Neuronal stem cell (in vitro differentiated cells): ENCODE measurements at regions not wholly inside any gene's neighbourhood (a gene's known extent, or its start where the extent isn't known, plus 50 kb on each side); places are given as distances from the start of the nearest gene placed in this dataset.

Experiments
- DNase-seq: peaks from one replicate; pipeline ENCODE4 v3.0.0-alpha.2; 2013; ENCODE audit warnings: low spot score
- H2AFZ ChIP-seq: one replicate; pipeline ENCODE4 v1.6.1; 2013; ENCODE audit warnings: mild to moderate bottlenecking, low read length, inconsistent platforms
- H2AK5ac ChIP-seq: 2 replicates; pipeline ENCODE4 v1.6.1; 2013; ENCODE audit warnings: low read depth, mild to moderate bottlenecking, inconsistent platforms, low read length, moderate library complexity, mixed read lengths
- H2BK120ac ChIP-seq: 2 replicates; pipeline ENCODE4 v1.6.1; 2013; ENCODE audit warnings: low read depth, mild to moderate bottlenecking, inconsistent platforms, low read length, moderate library complexity, mixed read lengths
- H2BK12ac ChIP-seq: one replicate; pipeline ENCODE4 v1.6.1; 2013; ENCODE audit warnings: low read length, inconsistent platforms
- H2BK15ac ChIP-seq: 2 replicates; pipeline ENCODE4 v1.6.1; 2013; ENCODE audit warnings: mild to moderate bottlenecking, low read length, inconsistent platforms, mixed read lengths
- H2BK5ac ChIP-seq: one replicate; pipeline ENCODE4 v1.6.1; 2013; ENCODE audit warnings: inconsistent platforms, mild to moderate bottlenecking, low read length, moderate library complexity
- H3K14ac ChIP-seq: one replicate; pipeline ENCODE4 v1.6.1; 2013; ENCODE audit warnings: low read length, inconsistent platforms
- H3K18ac ChIP-seq: 2 replicates; pipeline ENCODE4 v1.6.1; 2013; ENCODE audit warnings: low read length, inconsistent platforms
- H3K23ac ChIP-seq: 2 replicates; pipeline ENCODE4 v1.6.1; 2013; ENCODE audit warnings: low read depth, mild to moderate bottlenecking, mixed read lengths, low read length, inconsistent platforms; ENCODE audit not compliant: poor library complexity
- H3K27ac ChIP-seq: replicated peaks from 3 replicates; pipeline ENCODE4 v1.5.1; 2013; ENCODE audit warnings: low read length, inconsistent platforms
- H3K27me3 ChIP-seq, 3 experiments: 2 replicates each; pipeline ENCODE4 v1.6.1; 2013; ENCODE audit warnings: low read length in 3 of 3, mild to moderate bottlenecking in 2 of 3, inconsistent platforms in 1 of 3, low read depth in 1 of 3, mixed read lengths in 1 of 3, moderate library complexity in 1 of 3; ENCODE audit not compliant: control insufficient read depth in 3 of 3, insufficient read depth in 3 of 3
- H3K36me3 ChIP-seq, 2 donors: replicated peaks in 1 of 2; 2 replicates each; pipeline ENCODE4 v1.6.1; 2013; ENCODE audit warnings: low read length in 2 of 2; ENCODE audit not compliant: control insufficient read depth in 2 of 2, insufficient read depth in 2 of 2
- H3K4ac ChIP-seq: 2 replicates; pipeline ENCODE4 v1.6.1; 2013; ENCODE audit warnings: inconsistent platforms, mild to moderate bottlenecking, low read length, moderate library complexity
- H3K4me1 ChIP-seq, 2 donors: 1 replicate in 1 of 2; 2 replicates in 1 of 2; pipeline ENCODE4 v1.6.1; 2013; ENCODE audit warnings: low read length in 2 of 2, low read depth in 1 of 2; ENCODE audit not compliant: control insufficient read depth in 2 of 2, insufficient read depth in 1 of 2
- H3K4me2 ChIP-seq: one replicate; pipeline ENCODE4 v1.6.1; 2013; ENCODE audit warnings: mild to moderate bottlenecking, low read length, inconsistent platforms; ENCODE audit not compliant: insufficient read depth, poor library complexity, severe bottlenecking
- H3K4me3 ChIP-seq, 2 donors: 2 replicates each; pipeline ENCODE4 v1.5.1; 2013; ENCODE audit warnings: low read length in 2 of 2, mild to moderate bottlenecking in 2 of 2, inconsistent platforms in 1 of 2, moderate library complexity in 1 of 2
- H3K79me1 ChIP-seq: one replicate; pipeline ENCODE4 v1.6.1; 2013; ENCODE audit warnings: low read depth, mild to moderate bottlenecking, inconsistent platforms, low read length, moderate library complexity
- H3K9ac ChIP-seq: one replicate; pipeline ENCODE4 v1.6.1; 2013; ENCODE audit warnings: mild to moderate bottlenecking, low read depth, low read length, inconsistent platforms; ENCODE audit not compliant: poor library complexity
- H3K9me3 ChIP-seq, 2 donors: replicated peaks in 1 of 2; 2 replicates each; pipeline versions ENCODE3 to v1.6.1; 2013; ENCODE audit warnings: low read length in 2 of 2, mild to moderate bottlenecking in 2 of 2, inconsistent platforms in 1 of 2, low read depth in 1 of 2, mixed read lengths in 1 of 2, moderate library complexity in 1 of 2; ENCODE audit not compliant: control insufficient read depth in 2 of 2, insufficient read depth in 1 of 2
- H4K8ac ChIP-seq: one replicate; pipeline ENCODE4 v1.6.1; 2013; ENCODE audit warnings: low read depth, mild to moderate bottlenecking, inconsistent platforms, low read length, moderate library complexity
- H4K91ac ChIP-seq: one replicate; pipeline ENCODE4 v1.6.1; 2013; ENCODE audit warnings: low read length, low read depth, mild to moderate bottlenecking, inconsistent platforms; ENCODE audit not compliant: poor library complexity
- WGBS, 2 donors: extraction: QIAGEN DNeasy Blood & Tissue Kit; methylation state at CpG; one replicate each; pipeline ENCODE4 v1.1.7; 2013; ENCODE audit warnings: missing lambda C conversion rate in 2 of 2, mixed read lengths in 1 of 2; ENCODE audit not compliant: insufficient read length in 2 of 2, insufficient replicate concordance in 1 of 2; ENCODE audit errors: extremely low coverage in 2 of 2; 5-methylcytosine and 5-hydroxymethylcytosine counted together

DNA sequence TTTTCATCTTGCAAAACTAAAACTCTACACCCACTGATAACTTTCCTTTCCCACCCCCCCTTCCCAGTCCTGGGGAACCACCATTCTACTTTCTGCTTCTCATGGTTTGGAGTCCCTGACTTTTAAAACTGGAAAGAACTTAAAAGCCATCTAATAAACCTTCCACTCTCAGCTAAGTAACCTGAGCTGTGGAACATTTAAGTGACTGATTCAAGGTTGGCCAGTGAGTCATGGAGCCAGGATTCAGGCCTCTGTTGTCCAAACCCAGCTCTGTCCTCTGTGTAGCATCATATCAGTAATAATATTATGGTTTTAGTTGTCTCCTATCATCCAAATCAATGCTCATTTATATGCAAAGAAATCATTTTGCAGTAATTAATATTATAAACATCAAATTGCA, 176.0 kb upstream of the NT5E start:
- Histone ChIP-seq H3K36me3 (no peaks in the 10 kb centered on the region), H3K27me3 (no peaks in the 10 kb centered on the region), H3K4me2 (no peak overlapping the region), H3K9me3 (no peaks in the 10 kb centered on the region), H3K9ac (no peak overlapping the region), H3K4me3 (no peak overlapping the region), H2BK120ac (no peak overlapping the region), H4K8ac (no peak overlapping the region), H2BK5ac (no peak overlapping the region), H3K18ac (no peak overlapping the region), H3K27ac (no peak overlapping the region), H3K23ac (no peak overlapping the region), H3K4ac (no peak overlapping the region), H3K4me1 (peaks cover 0 to 2% of the 10 kb centered on the region in 2 donors), H4K91ac (no peak overlapping the region), H3K14ac (no peak overlapping the region), H2AK5ac (no peak overlapping the region), H2BK15ac (no peak overlapping the region), H2BK12ac (no peak overlapping the region), H2AFZ (no peak overlapping the region), H3K79me1 (no peaks in the 10 kb centered on the region)
- no peak for DNase-seq

DNA sequence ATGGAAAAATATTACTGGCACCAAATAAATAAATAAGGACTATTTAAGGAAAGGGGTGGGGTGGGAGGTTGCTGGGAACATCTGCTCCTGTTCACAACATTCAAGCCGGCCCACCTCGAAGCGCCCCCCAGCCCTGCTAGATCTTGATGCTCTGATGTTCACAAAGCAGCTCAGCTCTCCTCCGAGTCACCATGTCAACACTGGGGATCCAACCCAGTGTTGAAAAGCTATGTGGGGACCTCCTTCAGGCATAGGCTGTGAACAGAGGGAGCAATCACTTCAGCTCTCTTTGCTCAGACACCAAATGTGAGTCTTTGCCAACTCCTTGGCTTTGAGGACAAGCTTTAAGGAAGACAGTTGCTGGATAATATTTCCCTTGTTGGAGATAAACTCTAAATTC, 176.8 kb upstream of the NT5E start:
- no peak overlapping the region for H2AFZ ChIP-seq
- WGBS, 2 donors, result no CpG with 5 or more reads among the region's 4 CpGs
- H3K4me3 ChIP-seq, result no peak overlapping the region
- no peak overlapping the region for H2BK5ac ChIP-seq
- H2BK15ac ChIP-seq, result no peak overlapping the region
- no peak overlapping the region for H4K8ac ChIP-seq
- H3K4me1 ChIP-seq, result peaks cover 0 to 2% of the 10 kb centered on the region in 2 donors
- no peak overlapping the region for H3K9ac ChIP-seq
- no peak overlapping the region for H2BK120ac ChIP-seq
- H3K9me3 ChIP-seq, result no peaks in the 10 kb centered on the region
- no peaks in the 10 kb centered on the region for H3K36me3 ChIP-seq
- no peaks in the 10 kb centered on the region for H3K79me1 ChIP-seq
- no peak overlapping the region for H3K27ac ChIP-seq
- H3K27me3 ChIP-seq, result no peaks in the 10 kb centered on the region
- no peak overlapping the region for H3K18ac ChIP-seq
- H2AK5ac ChIP-seq, result no peak overlapping the region
- no peak overlapping the region for H4K91ac ChIP-seq
- H2BK12ac ChIP-seq, result no peak overlapping the region
- H3K4me2 ChIP-seq, result no peak overlapping the region
- no peak overlapping the region for H3K4ac ChIP-seq
- H3K14ac ChIP-seq, result no peak overlapping the region
- no peak overlapping the region for H3K23ac ChIP-seq
- DNase-seq, result no peak

DNA sequence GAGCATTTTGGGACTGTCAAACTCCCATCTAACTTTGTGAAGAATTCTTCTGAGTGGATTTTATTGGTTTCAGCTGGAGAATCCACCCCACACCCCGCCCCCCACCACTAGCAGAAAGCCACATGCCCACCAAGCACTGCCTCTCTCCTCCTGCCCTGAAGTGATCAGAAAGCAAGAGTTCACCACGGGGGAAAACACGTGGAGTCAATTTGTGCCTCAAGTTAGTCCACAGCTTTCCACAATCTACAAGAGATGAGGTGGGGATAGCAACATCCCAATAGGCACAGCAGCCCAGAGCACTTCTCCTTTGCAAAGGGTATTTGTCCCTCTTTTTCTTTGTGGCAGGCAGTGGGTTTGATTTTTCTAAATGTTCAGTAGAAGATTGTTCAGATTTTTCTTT, 177.3 kb upstream of the NT5E start:
- H3K9me3 ChIP-seq, result no peaks in the 10 kb centered on the region
- no peak overlapping the region for H2BK120ac ChIP-seq
- H3K36me3 ChIP-seq, result no peaks in the 10 kb centered on the region
- no peak overlapping the region for H3K14ac ChIP-seq
- no CpG with 5 or more reads among the region's 3 CpGs for WGBS, 2 donors
- no peak overlapping the region for H4K8ac ChIP-seq
- no peak overlapping the region for H3K4me3 ChIP-seq
- H3K27me3 ChIP-seq, result no peaks in the 10 kb centered on the region
- no peak overlapping the region for H2BK12ac ChIP-seq
- H3K4me2 ChIP-seq, result no peak overlapping the region
- H3K23ac ChIP-seq, result no peak overlapping the region
- no peak overlapping the region for H3K9ac ChIP-seq
- H3K4ac ChIP-seq, result no peak overlapping the region
- no peaks in the 10 kb centered on the region for H3K79me1 ChIP-seq
- no peak overlapping the region for H4K91ac ChIP-seq
- peaks cover 0 to 2% of the 10 kb centered on the region in 2 donors for H3K4me1 ChIP-seq
- DNase-seq, result no peak
- no peak overlapping the region for H2AFZ ChIP-seq
- H3K27ac ChIP-seq, result no peak overlapping the region
- no peak overlapping the region for H2AK5ac ChIP-seq
- no peak overlapping the region for H2BK15ac ChIP-seq
- no peak overlapping the region for H2BK5ac ChIP-seq
- no peak overlapping the region for H3K18ac ChIP-seq

DNA sequence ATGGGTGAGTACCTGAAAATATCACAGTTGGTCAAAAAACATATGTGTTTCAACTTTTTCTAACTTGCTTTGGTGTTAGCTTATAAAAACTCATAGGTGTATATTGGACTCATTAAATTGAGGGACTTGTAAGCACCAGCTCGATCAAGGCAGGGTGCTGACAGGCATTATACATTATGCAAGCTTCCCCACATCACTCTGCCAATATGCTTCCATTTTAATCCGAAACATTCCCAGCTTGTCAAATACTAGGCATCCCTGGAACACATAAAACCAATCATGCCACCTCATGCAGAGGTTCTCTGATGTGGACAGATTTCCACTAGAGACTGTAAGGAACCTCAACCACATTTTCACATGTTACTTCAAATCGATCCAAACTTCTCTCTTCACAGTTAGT, 187.3 kb upstream of the NT5E start:
- Histone ChIP-seq H2AFZ (no peak overlapping the region), H3K18ac (no peak overlapping the region), H4K8ac (no peak overlapping the region), H3K4ac (no peak overlapping the region), H3K9ac (no peak overlapping the region), H3K27me3 (no peaks in the 10 kb centered on the region), H2BK12ac (no peak overlapping the region), H3K27ac (no peak overlapping the region), H3K4me1 (no peaks in the 10 kb centered on the region), H3K23ac (no peak overlapping the region), H3K4me2 (no peak overlapping the region), H3K14ac (no peak overlapping the region), H2BK120ac (no peak overlapping the region), H2AK5ac (no peak overlapping the region), H3K79me1 (no peaks in the 10 kb centered on the region), H2BK5ac (no peak overlapping the region), H3K36me3 (no peaks in the 10 kb centered on the region), H2BK15ac (no peak overlapping the region), H3K4me3 (no peak overlapping the region), H3K9me3 (no peaks in the 10 kb centered on the region), H4K91ac (no peak overlapping the region)
- DNase-seq, result no peak
- WGBS, 2 donors, result no CpG with 5 or more reads among the region's 3 CpGs
